B cell (primary cell): ENCODE measurements at regions not wholly inside any gene's neighbourhood (a gene's known extent, or its start where the extent isn't known, plus 50 kb on each side); places are given as distances from the start of the nearest gene placed in this dataset.

Experiments used
- EZH2 ChIP-seq: IDR thresholded peaks from 2 replicates; pipeline ENCODE4 v1.6.1; 2012; ENCODE audit warnings: borderline replicate concordance, low read depth, mild to moderate bottlenecking, moderate library complexity, low read length; ENCODE audit not compliant: insufficient read depth, poor library complexity, severe bottlenecking
- TF ChIP-seq, protein P1 (sequence below): fragments of 200-600 bp; IDR thresholded peaks from one replicate; pipeline ENCODE4 v1.8.0; 2022; ENCODE audit warnings: antibody characterized with exemption, mild to moderate bottlenecking

GRCh38 chr11:110779108-110779507 is 66.9 kb upstream of the ARHGAP20 start:
- TF ChIP-seq, protein P1, sequence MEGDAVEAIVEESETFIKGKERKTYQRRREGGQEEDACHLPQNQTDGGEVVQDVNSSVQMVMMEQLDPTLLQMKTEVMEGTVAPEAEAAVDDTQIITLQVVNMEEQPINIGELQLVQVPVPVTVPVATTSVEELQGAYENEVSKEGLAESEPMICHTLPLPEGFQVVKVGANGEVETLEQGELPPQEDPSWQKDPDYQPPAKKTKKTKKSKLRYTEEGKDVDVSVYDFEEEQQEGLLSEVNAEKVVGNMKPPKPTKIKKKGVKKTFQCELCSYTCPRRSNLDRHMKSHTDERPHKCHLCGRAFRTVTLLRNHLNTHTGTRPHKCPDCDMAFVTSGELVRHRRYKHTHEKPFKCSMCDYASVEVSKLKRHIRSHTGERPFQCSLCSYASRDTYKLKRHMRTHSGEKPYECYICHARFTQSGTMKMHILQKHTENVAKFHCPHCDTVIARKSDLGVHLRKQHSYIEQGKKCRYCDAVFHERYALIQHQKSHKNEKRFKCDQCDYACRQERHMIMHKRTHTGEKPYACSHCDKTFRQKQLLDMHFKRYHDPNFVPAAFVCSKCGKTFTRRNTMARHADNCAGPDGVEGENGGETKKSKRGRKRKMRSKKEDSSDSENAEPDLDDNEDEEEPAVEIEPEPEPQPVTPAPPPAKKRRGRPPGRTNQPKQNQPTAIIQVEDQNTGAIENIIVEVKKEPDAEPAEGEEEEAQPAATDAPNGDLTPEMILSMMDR = no peak
- no peak for TF ChIP-seq EZH2
